H1 (cell line): ENCODE measurements at regions not wholly inside any gene's neighbourhood (a gene's known extent, or its start where the extent isn't known, plus 50 kb on each side); places are given as distances from the start of the nearest gene placed in this dataset.

ENCODE experiments used
- ATF2 ChIP-seq: IDR thresholded peaks from 2 replicates; pipeline ENCODE4 v1.6.1; 2012; ENCODE audit warnings: low read length, inconsistent platforms
- CTCF ChIP-seq, 3 experiments: IDR thresholded peaks; 1 replicate in 2 of 3; 2 replicates in 1 of 3; pipeline versions ENCODE4 v1.5.1 to v1.6.1; 2011; ENCODE audit warnings: low read length in 3 of 3, mild to moderate bottlenecking in 3 of 3, inconsistent platforms in 2 of 3, low read depth in 1 of 3, moderate library complexity in 1 of 3; ENCODE audit not compliant: insufficient read depth in 1 of 3; ENCODE audit errors: control extremely low read depth in 1 of 3
- EZH2 ChIP-seq: fragments of 200-600 bp; sonication (generic); IDR thresholded peaks from 2 replicates; pipeline ENCODE4 v1.7.1; 2012; ENCODE audit warnings: low read depth, mild to moderate bottlenecking, moderate library complexity, low read length, inconsistent platforms; ENCODE audit not compliant: severe bottlenecking
- JUN ChIP-seq: IDR thresholded peaks from 2 replicates; pipeline ENCODE4 v1.6.1; 2011; ENCODE audit warnings: low read depth, mild to moderate bottlenecking, improper control_type of control experiment, low read length
- KDM1A ChIP-seq: fragments of 200-600, 300-600 bp; sonication (generic); IDR thresholded peaks from 2 replicates; pipeline ENCODE4 v1.7.1; 2016; ENCODE audit warnings: mild to moderate bottlenecking, low read length, borderline replicate concordance
- MAX ChIP-seq: IDR thresholded peaks from 2 replicates; pipeline ENCODE4 v1.6.1; 2012; ENCODE audit warnings: inconsistent platforms
- POLR2A ChIP-seq, 2 experiments: IDR thresholded peaks; 1 replicate in 1 of 2; 2 replicates in 1 of 2; pipeline ENCODE4 v1.6.1; 2011; ENCODE audit warnings: low read depth in 2 of 2, low read length in 2 of 2, mild to moderate bottlenecking in 2 of 2; ENCODE audit errors: control extremely low read depth in 1 of 2
- POLR2AphosphoS5 ChIP-seq: IDR thresholded peaks from 2 replicates; pipeline ENCODE4 v1.6.1; 2011; ENCODE audit warnings: low read depth, low read length
- RAD21 ChIP-seq, 2 experiments: IDR thresholded peaks in 1 of 2; conservative IDR thresholded peaks in 1 of 2; 2 replicates each; pipeline ENCODE4 v1.6.1; 2011; ENCODE audit warnings: low read depth in 2 of 2, low read length in 2 of 2, improper control_type of control experiment in 1 of 2, inconsistent platforms in 1 of 2, mild to moderate bottlenecking in 1 of 2, moderate library complexity in 1 of 2
- RFX5 ChIP-seq: IDR thresholded peaks from 2 replicates; pipeline ENCODE4 v1.6.1; 2011; ENCODE audit warnings: low read depth, low read length, improper control_type of control experiment, borderline replicate concordance
- RXRA ChIP-seq: IDR thresholded peaks from 2 replicates; pipeline ENCODE4 v1.6.1; 2011; ENCODE audit warnings: low read depth, mild to moderate bottlenecking, low read length, moderate library complexity; ENCODE audit not compliant: insufficient read depth
- SP4 ChIP-seq: IDR thresholded peaks from 2 replicates; pipeline ENCODE4 v1.6.1; 2012; ENCODE audit warnings: low read length, inconsistent platforms
- TCF12 ChIP-seq: IDR thresholded peaks from 2 replicates; pipeline ENCODE4 v1.6.1; 2011; ENCODE audit warnings: low read depth, mild to moderate bottlenecking, low read length
- YY1 ChIP-seq: IDR thresholded peaks from 2 replicates; pipeline ENCODE4 v1.6.1; 2011; ENCODE audit warnings: low read depth, mild to moderate bottlenecking, low read length

- no peak for TF ChIP-seq POLR2AphosphoS5
- peak in 1 of 3 experiments; percentile 18; a peak in 1 of 4 replicates for TF ChIP-seq CTCF (IDR thresholded peaks at IDR 0.05; ENCODE audit: control extremely low read depth in 1 of 3, insufficient read depth in 1 of 3, low read depth in 1 of 3, low read length in 3 of 3)
- TF ChIP-seq SP4, result no peak
- TF ChIP-seq TCF12, result no peak
- TF ChIP-seq POLR2A (IDR thresholded peaks at IDR 0.05; ENCODE audit: control extremely low read depth in 1 of 2, low read depth in 2 of 2, low read length in 2 of 2), result no peak
- TF ChIP-seq RXRA, result no peak
- no peak for TF ChIP-seq ATF2
- peak in 1 of 2 experiments; percentile 27; a peak in 2 of 4 replicates for TF ChIP-seq RAD21 (IDR thresholded peaks at IDR 0.05 in 1 of 2, conservative IDR thresholded peaks at IDR 0.05 in 1 of 2; ENCODE audit: low read depth in 2 of 2, low read length in 2 of 2)
- no peak for TF ChIP-seq YY1
- no peak for TF ChIP-seq RFX5
- TF ChIP-seq KDM1A, result no peak
- TF ChIP-seq EZH2, result no peak
- no peak for TF ChIP-seq JUN
- TF ChIP-seq MAX, result no peak
Observed at GRCh38 chr2:51084750-51085149, 52.8 kb upstream of the NRXN1 start.
